GM13976 (cell line): ENCODE measurements at regions not wholly inside any gene's neighbourhood (a gene's known extent, or its start where the extent isn't known, plus 50 kb on each side); places are given as distances from the start of the nearest gene placed in this dataset.

Experiments
- DNase-seq: peaks from one replicate; pipeline ENCODE4 v3.0.0; 2012; ENCODE audit warnings: low spot score
- CTCF ChIP-seq: IDR thresholded peaks from 2 replicates; pipeline ENCODE4 v1.5.1; 2012; ENCODE audit warnings: borderline replicate concordance, mild to moderate bottlenecking; ENCODE audit not compliant: insufficient read depth; ENCODE audit errors: extremely low read depth, missing control alignments, control extremely low read depth
- in situ Hi-C: fragments of 300-500 bp; cut with MboI; formaldehyde crosslinking; loops from one replicate; pipeline ENCODE4 v1.12.0; 2022; ENCODE audit warnings: low sequenced_read_pairs, mixed read lengths, inconsistent platforms; ENCODE audit not compliant: unreplicated experiment

GRCh38 chr6:147699140-147699539 is 190.7 kb downstream of the SAMD5 start:
- DNase-seq, result no peak
- in situ Hi-C loops, result no loop called here
- no peak for TF ChIP-seq CTCF

GRCh38 chr6:147699637-147700036 is 191.1 kb downstream of the SAMD5 start:
- in situ Hi-C loops, result no loop called here
- TF ChIP-seq CTCF, result no peak
- DNase-seq, result no peak

- TF ChIP-seq CTCF, result no peak
- DNase-seq, result no peak
- in situ Hi-C loops, result no loop called here
These were observed 192.1 kb downstream of the SAMD5 start for GRCh38 chr6:147700436-147701209.

GRCh38 chr6:147704691-147705090 is 196.2 kb downstream of the SAMD5 start:
- in situ Hi-C loops, result no loop called here
- TF ChIP-seq CTCF, result no peak
- no peak for DNase-seq

GRCh38 chr6:147707524-147707923 is 199.0 kb downstream of the SAMD5 start:
- in situ Hi-C loops, result no loop called here
- no peak for DNase-seq
- TF ChIP-seq CTCF, result no peak

- TF ChIP-seq CTCF, result no peak
- in situ Hi-C loops, result no loop called here
- DNase-seq, result no peak
These were observed 199.7 kb downstream of the SAMD5 start for GRCh38 chr6:147708170-147708569.
